K562 (cell line): ENCODE measurements at regions not wholly inside any gene's neighbourhood (a gene's known extent, or its start where the extent isn't known, plus 50 kb on each side); places are given as distances from the start of the nearest gene placed in this dataset.
"Not testable (repeated sequence)": the region's sequence is repeated elsewhere in the genome, so short reads cannot be mapped to it uniquely, and the experiment has no call there.

Source experiments
- ATAC-seq: fragments of 200-7000 bp; cut with Tn5 transposase; 3 replicates; pipeline ENCODE4 v1.9.1; 2020; ENCODE audit warnings: moderate library complexity
- BruUV-seq: library from RNA; stranded (reverse); fragments of 400-500 nt; replicated peaks from 2 replicates; lab custom pipeline; 2021; lab: Mats Ljungman, UMichigan
- CTCF ChIA-PET: fragments of 300-600 bp; formaldehyde crosslinking; extraction: SDS; loops from one replicate; lab custom pipeline; 2021; ENCODE audit warnings: low intra/inter-chr PET ratio; lab: Yijun Ruan, JAX
- POLR2A ChIA-PET: fragments of 300-600, 350-650 bp; sonication (Branson Sonifier 250); formaldehyde crosslinking; extraction: SDS; loops from one replicate; lab custom pipeline; 2021; ENCODE audit warnings: antibody characterized with exemption, inconsistent platforms; lab: Yijun Ruan, JAX
- DNase-seq, 4 experiments: peaks; one replicate each; pipeline versions ENCODE4 v3.0.0 to v3.0.0-alpha.2; 2011 to 2018; ENCODE audit warnings: low spot score in 3 of 4, mixed read lengths in 3 of 4; ENCODE audit errors: extremely low read depth in 1 of 4
- FAIRE-seq: peaks from 2 replicates; lab custom pipeline; 2011; peaks lifted over from hg19 to GRCh38; lab: Jason Lieb, UNC
- H2AFZ ChIP-seq: 2 replicates; pipeline ENCODE4 v1.6.0; 2011; ENCODE audit warnings: low read depth, low read length, control low read depth, inconsistent platforms
- H3K27ac ChIP-seq: fragments of 200-600 bp; 3 replicates; pipeline ENCODE4 v1.8.0; 2011; ENCODE audit warnings: low read depth, mild to moderate bottlenecking, control low read depth, inconsistent platforms, low read length, moderate library complexity, mixed read lengths; ENCODE audit errors: extremely low read depth
- H3K27me3 ChIP-seq, 2 experiments: fragments of 300-600 bp in 1 of 2; 2 replicates in 1 of 2; 3 replicates in 1 of 2; pipeline versions ENCODE4 v1.6.0 to v1.8.0; 2011; ENCODE audit warnings: inconsistent platforms in 2 of 2, low read length in 2 of 2, mild to moderate bottlenecking in 1 of 2, mixed read lengths in 1 of 2, moderate library complexity in 1 of 2; ENCODE audit not compliant: control insufficient read depth in 2 of 2, insufficient read depth in 2 of 2
- H3K36me3 ChIP-seq: fragments of 300-600 bp; 3 replicates; pipeline ENCODE4 v1.8.0; 2011; ENCODE audit warnings: mild to moderate bottlenecking, low read length, inconsistent platforms; ENCODE audit not compliant: control insufficient read depth, insufficient read depth
- H3K4me1 ChIP-seq, 2 experiments: fragments of 200-600 bp in 1 of 2; replicated peaks in 1 of 2; 2 replicates in 1 of 2; 3 replicates in 1 of 2; pipeline versions ENCODE4 v1.5.1 to v1.8.0; 2011; ENCODE audit warnings: inconsistent platforms in 2 of 2, low read length in 2 of 2, mild to moderate bottlenecking in 1 of 2, mixed read lengths in 1 of 2, moderate library complexity in 1 of 2; ENCODE audit not compliant: control insufficient read depth in 2 of 2, insufficient read depth in 2 of 2
- H3K4me2 ChIP-seq: 2 replicates; pipeline ENCODE4 v1.6.1; 2011; ENCODE audit warnings: low read length, control low read depth, inconsistent platforms, mixed read lengths; ENCODE audit not compliant: insufficient read depth
- H3K4me3 ChIP-seq: fragments of 200-600 bp; sonication (generic), shearing (Covaris generic); 2 replicates; pipeline ENCODE4 v1.5.1; 2016; ENCODE audit warnings: control low read depth, inconsistent platforms
- H3K79me2 ChIP-seq: fragments of 200-600 bp; 3 replicates; pipeline ENCODE4 v1.8.0; 2011; ENCODE audit warnings: low read length, inconsistent platforms; ENCODE audit not compliant: control insufficient read depth, insufficient read depth
- H3K9ac ChIP-seq, 2 experiments: 2 replicates each; pipeline versions ENCODE4 v1.6.0 to v1.6.1; 2011; ENCODE audit warnings: low read depth in 2 of 2, low read length in 2 of 2, control low read depth in 1 of 2, inconsistent platforms in 1 of 2, mild to moderate bottlenecking in 1 of 2, mixed read lengths in 1 of 2; ENCODE audit not compliant: insufficient read depth in 1 of 2
- H3K9me1 ChIP-seq: one replicate; pipeline ENCODE4 v1.6.0; 2011; ENCODE audit warnings: inconsistent platforms, mild to moderate bottlenecking, low read length, moderate library complexity; ENCODE audit not compliant: control insufficient read depth, insufficient read depth
- H3K9me3 ChIP-seq: replicated peaks from 2 replicates; pipeline ENCODE4 v1.5.1; 2011; ENCODE audit warnings: low read depth, low read length, inconsistent platforms; ENCODE audit not compliant: control insufficient read depth, insufficient read depth
- H4K20me1 ChIP-seq: replicated peaks from 2 replicates; pipeline ENCODE4 v1.6.1; 2011; ENCODE audit warnings: low read length, inconsistent platforms, mixed read lengths; ENCODE audit not compliant: control insufficient read depth, insufficient read depth
- ATF2 ChIP-seq: sonication (generic); formaldehyde crosslinking; IDR thresholded peaks from 2 replicates; pipeline ENCODE4 v1.8.1; 2022; ENCODE audit warnings: missing genetic modification reagents
- PTTG1 ChIP-seq: fragments of 450-650 bp; IDR thresholded peaks from 2 replicates; pipeline ENCODE4 v1.6.1; 2016; ENCODE audit warnings: low read depth, mild to moderate bottlenecking, missing genetic modification characterization, missing compliant biosample characterization
- UBTF ChIP-seq, 2 experiments: IDR thresholded peaks; 2 replicates each; pipeline ENCODE4 v1.6.1; 2012; ENCODE audit warnings: improper control_type of control experiment in 2 of 2, low read depth in 2 of 2, low read length in 2 of 2, borderline replicate concordance in 1 of 2
- ZNF3 ChIP-seq: fragments of 250-450 bp; sonication (Bioruptor Pico); IDR thresholded peaks from 2 replicates; pipeline ENCODE4 v1.5.0; 2021; ENCODE audit warnings: mild to moderate bottlenecking, moderate library complexity
- WGBS: fragments of 100-300 bp; shearing (Covaris generic); methylation state at CpG from one replicate; pipeline ENCODE4 v1.1.6; 2016; ENCODE audit warnings: low coverage, mixed read lengths; ENCODE audit not compliant: insufficient coverage; ENCODE audit errors: missing lambda C conversion rate; 5-methylcytosine and 5-hydroxymethylcytosine counted together
- in situ Hi-C: fragments of 300-500 bp; cut with MboI; formaldehyde crosslinking; loops from 4 replicates; pipeline ENCODE4 v1.15.0; 2018; ENCODE audit warnings: inconsistent platforms, mixed read lengths
- intact Hi-C: fragments of 100-400 bp; cut with micrococcal nuclease; formaldehyde crosslinking; loops from 2 replicates; pipeline ENCODE4 v1.14.2; 2022

DNA sequence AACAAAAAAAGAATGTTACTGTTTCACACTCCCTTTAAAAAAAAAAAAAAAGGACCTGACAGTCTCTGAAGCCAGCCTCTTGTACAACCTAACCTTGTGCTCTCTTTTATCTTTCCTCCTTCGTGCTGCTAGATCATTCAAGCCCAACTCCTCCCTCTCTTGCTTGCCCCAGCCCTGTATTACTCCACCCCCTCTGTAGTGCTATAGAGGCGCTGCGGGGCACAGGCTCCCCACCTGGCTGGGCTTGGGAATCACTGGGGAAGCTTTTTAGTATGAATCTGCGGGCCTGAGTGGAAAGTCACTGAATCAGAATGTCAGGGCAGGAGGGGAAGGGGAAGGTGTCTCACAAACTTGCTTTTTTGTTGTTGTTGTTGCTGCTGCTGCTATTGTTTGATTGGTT, 383.7 kb upstream of the CAMK1G start:
- no peak overlapping the region for H3K4me2 ChIP-seq
- in situ Hi-C loops (loop anchor here (25.0 kb wide), 1 partner anchor 1188 kb away; no protein-coding TSS in a partner anchor), intact Hi-C loops (loop anchor here (5.0 to 10.0 kb wide), 2 partner anchors 47 to 1175 kb away; no protein-coding TSS in a partner anchor)
- peak in 1 of 4 experiments; percentile 6 for DNase-seq
- H3K27me3 ChIP-seq = no peaks in the 10 kb centered on the region
- TF ChIP-seq ZNF3 (CRISPR knock-in tag) (no peak), UBTF (IDR thresholded peaks at IDR 0.05; ENCODE audit: borderline replicate concordance in 1 of 2, low read depth in 2 of 2, low read length in 2 of 2) (no peak), ATF2 (CRISPR knock-in tag) (no peak), PTTG1 (tag) (no peak)
- no peaks in the 10 kb centered on the region for H3K9me1 ChIP-seq
- 0 out of 2 replicates have a peak, but pooled peaks cover 3% of the 10 kb centered on the region for H3K9me3 ChIP-seq
- ChIA-PET CTCF (no interaction called here), POLR2A (no interaction called here)
- no peak overlapping the region for H3K9ac ChIP-seq
- H3K27ac ChIP-seq = no peak overlapping the region
- BruUV-seq = no TSS peak
- no peaks in the 10 kb centered on the region for H3K4me1 ChIP-seq
- no peak overlapping the region for H3K4me3 ChIP-seq
- peak; percentile 78 for ATAC-seq
- no peak overlapping the region for H2AFZ ChIP-seq
- 0% methylated on average over 4 of the region's 4 CpGs for WGBS
- no peaks in the 10 kb centered on the region for H3K79me2 ChIP-seq
- no peak for FAIRE-seq
- no peaks in the 10 kb centered on the region for H3K36me3 ChIP-seq
- no peaks in the 10 kb centered on the region for H4K20me1 ChIP-seq

- intact Hi-C loops = loop anchor here (2.0 to 10.0 kb wide), 5 partner anchors 45 to 1178 kb away; no protein-coding TSS in a partner anchor
- H4K20me1 ChIP-seq, POLR2A ChIA-PET, H3K4me3 ChIP-seq, H3K9me1 ChIP-seq, H3K9ac ChIP-seq, H3K27me3 ChIP-seq, H2AFZ ChIP-seq, BruUV-seq, H3K4me2 ChIP-seq, H3K36me3 ChIP-seq, H3K4me1 ChIP-seq, ATAC-seq, FAIRE-seq, H3K27ac ChIP-seq, DNase-seq, H3K79me2 ChIP-seq, H3K9me3 ChIP-seq: not testable (repeated sequence)
- WGBS = 3% methylated on average over 11 of the region's 11 CpGs
- in situ Hi-C loops = loop anchor here (25.0 kb wide), 1 partner anchor 1190 kb away; no protein-coding TSS in a partner anchor
- CTCF ChIA-PET = interaction anchor here (1.2 kb wide), 1 partner anchor 10 kb away, joined by 4 read pairs; no protein-coding TSS in a partner anchor
Observed at GRCh38 chr1:209202321-209202720, 381.2 kb upstream of the CAMK1G start.
